ENCODE measurements at regions not wholly inside any gene's neighbourhood (a gene's known extent, or its start where the extent isn't known, plus 50 kb on each side); places are given as distances from the start of the nearest gene placed in this dataset.
A peak's percentile ranks its signal among the peaks of the same experiment; 100 is the strongest.

DNA sequence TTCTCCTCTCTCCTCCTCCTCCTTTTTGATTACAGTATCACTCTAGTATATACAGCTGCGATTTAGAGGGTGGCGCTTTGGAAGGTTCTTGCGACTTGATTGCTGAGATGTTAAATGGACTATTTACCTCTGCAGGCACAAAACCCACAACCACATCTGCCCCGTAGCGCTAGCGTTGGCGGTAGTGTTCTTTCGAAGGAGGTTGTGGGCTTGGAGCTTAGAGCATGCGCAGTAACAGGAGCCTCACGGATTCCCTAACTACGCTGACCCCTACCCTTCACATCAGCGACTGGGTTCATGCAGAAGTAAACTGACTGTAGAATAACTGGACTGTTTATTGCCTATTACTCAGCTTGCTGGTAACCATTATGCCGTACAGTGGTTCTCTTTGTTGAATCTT is 58.0 kb downstream of the CGGBP1 start:
- H3K4me3 Mint-ChIP-seq = no peak overlapping the region
- no peak for DNase-seq (ENCODE audit: low spot score)
- peaks cover 11 to 18% of the 10 kb centered on the region in 2 donors for H3K4me1 Mint-ChIP-seq (ENCODE audit: low read depth in 2 of 2)
- no peaks in the 10 kb centered on the region for H3K36me3 Mint-ChIP-seq
- H3K27me3 Mint-ChIP-seq = peaks cover 0 to 4% of the 10 kb centered on the region in 2 donors
- ATAC-seq = no peak
- no peaks in the 10 kb centered on the region for H3K9me3 Mint-ChIP-seq
- no peak overlapping the region for H3K27ac Mint-ChIP-seq

DNA sequence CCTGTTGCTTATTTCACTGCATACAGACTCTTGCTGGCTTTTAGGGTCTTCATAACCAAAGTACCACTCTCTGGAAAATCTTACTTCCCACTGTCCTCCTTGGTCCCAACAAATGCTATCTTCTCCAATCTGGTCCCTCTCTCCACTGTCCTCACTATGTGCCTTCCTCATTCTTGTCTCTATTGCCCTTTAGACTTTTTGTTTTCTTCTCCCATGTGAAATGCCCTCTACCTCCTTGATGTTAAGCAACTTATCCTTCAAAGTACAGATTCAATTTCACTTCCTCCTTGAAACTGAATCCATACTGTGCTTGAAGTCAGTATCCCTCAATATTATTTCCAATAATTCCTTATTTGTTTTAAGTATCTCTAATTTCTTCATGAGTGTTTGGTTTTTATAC is 60.8 kb downstream of the CGGBP1 start:
- H3K27ac Mint-ChIP-seq = peak overlapping the region; percentile 19 to 62
- H3K36me3 Mint-ChIP-seq = no peaks in the 10 kb centered on the region
- peak overlapping the region; percentile 27 for H3K4me3 Mint-ChIP-seq
- ATAC-seq = no peak
- peaks cover 11 to 13% of the 10 kb centered on the region in 2 donors for H3K4me1 Mint-ChIP-seq (ENCODE audit: low read depth in 2 of 2)
- H3K9me3 Mint-ChIP-seq = no peaks in the 10 kb centered on the region
- H3K27me3 Mint-ChIP-seq = peaks cover 0 to 4% of the 10 kb centered on the region in 2 donors
- no peak for DNase-seq (ENCODE audit: low spot score)

DNA sequence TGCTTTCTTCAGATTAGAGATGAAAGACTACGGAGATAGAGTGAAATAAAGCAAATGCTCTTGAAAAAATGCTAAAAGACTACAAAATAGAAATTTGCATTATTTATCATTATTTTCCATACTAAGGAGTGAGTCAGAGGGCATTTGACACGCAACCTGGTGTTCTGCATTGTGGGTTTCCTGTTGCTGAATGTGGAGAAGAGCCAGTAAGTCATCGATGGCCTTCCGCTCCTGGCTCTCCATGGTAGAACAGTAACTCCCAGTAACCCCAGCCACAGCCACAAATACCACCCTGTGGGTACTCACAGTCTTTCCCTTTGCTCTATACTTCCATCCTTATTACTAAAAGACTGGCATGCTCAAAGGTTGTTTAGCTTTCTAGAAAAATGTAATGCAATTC is 61.5 kb downstream of the CGGBP1 start:
- DNase-seq (ENCODE audit: low spot score) (peak; percentile 67), ATAC-seq (peak; percentile 87 to 96)
- peak overlapping the region; percentile 65 for H3K4me3 Mint-ChIP-seq
- H3K9me3 Mint-ChIP-seq = no peaks in the 10 kb centered on the region
- no peaks in the 10 kb centered on the region for H3K36me3 Mint-ChIP-seq
- peaks cover 11 to 13% of the 10 kb centered on the region in 2 donors for H3K4me1 Mint-ChIP-seq (ENCODE audit: low read depth in 2 of 2)
- peak overlapping the region; percentile 62 to 71 for H3K27ac Mint-ChIP-seq
- H3K27me3 Mint-ChIP-seq = peaks cover 0 to 4% of the 10 kb centered on the region in 2 donors

DNA sequence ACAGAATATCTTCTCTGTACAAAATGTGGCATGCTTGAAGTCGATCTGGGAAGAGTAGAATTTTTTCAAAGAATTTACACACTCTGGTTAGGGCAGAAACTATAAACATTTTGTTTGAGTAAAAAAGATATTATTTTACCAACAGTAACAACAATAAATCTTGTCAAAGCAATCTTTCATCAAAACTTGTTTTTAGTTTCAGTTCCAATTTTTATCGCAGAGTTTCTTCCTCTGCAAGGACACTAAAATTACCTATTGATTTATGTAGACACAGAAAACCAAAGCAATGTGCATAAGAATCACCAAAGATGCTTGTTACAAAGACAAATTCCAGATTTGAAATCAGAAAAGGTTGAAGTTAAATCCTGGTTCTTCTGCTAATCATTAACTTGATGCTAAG is 61.9 kb downstream of the CGGBP1 start:
- peaks cover 11 to 13% of the 10 kb centered on the region in 2 donors for H3K4me1 Mint-ChIP-seq (ENCODE audit: low read depth in 2 of 2)
- DNase-seq (ENCODE audit: low spot score) = no peak
- H3K4me3 Mint-ChIP-seq = peak overlapping the region; percentile 65
- ATAC-seq = no peak
- no peaks in the 10 kb centered on the region for H3K36me3 Mint-ChIP-seq
- no peaks in the 10 kb centered on the region for H3K9me3 Mint-ChIP-seq
- peak overlapping the region; percentile 62 to 71 for H3K27ac Mint-ChIP-seq
- peaks cover 0 to 4% of the 10 kb centered on the region in 2 donors for H3K27me3 Mint-ChIP-seq

DNA sequence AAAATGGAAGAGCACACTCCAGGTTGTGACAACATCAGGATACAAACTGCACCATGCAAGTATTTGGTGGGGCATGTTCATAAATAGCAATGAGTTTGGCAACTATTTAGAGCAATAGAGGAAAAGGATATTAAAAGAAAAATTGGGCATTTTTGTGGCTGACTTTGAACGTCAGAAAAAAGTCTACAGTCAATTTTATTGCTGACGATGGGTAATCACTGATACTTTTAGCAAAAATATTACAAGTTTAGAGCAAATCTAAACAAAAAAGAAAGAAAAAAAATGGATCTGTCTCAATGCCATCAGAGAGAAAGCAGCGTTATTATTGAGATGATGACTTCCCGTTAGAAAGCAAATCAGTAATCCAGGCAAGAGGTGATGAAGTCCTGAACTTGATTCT is 65.2 kb downstream of the CGGBP1 start:
- H3K27ac Mint-ChIP-seq = no peak overlapping the region
- H3K9me3 Mint-ChIP-seq = no peaks in the 10 kb centered on the region
- H3K4me3 Mint-ChIP-seq = no peak overlapping the region
- no peak for ATAC-seq
- H3K4me1 Mint-ChIP-seq (ENCODE audit: low read depth in 2 of 2) = peaks cover 11 to 13% of the 10 kb centered on the region in 2 donors
- H3K36me3 Mint-ChIP-seq = no peaks in the 10 kb centered on the region
- H3K27me3 Mint-ChIP-seq = no peaks in the 10 kb centered on the region
- no peak for DNase-seq (ENCODE audit: low spot score)

DNA sequence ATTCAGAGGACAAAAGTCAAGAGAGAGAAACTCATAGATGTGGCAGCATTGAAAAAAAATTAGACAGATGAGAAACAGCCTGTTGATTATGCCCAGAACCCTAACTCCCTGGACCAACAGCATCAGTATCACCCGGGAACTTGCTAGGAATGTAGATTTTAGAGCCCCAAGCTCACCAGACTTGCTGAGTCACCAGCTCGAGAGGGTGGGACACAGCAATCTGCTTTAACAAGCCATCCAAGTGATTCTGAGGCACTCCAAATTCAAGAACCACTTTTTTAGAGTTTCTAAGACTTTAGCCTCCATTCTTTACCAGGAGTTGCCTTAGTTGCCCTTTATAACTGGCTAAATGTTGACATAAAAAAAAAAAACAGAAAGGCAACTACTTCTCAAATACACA is 70.9 kb downstream of the CGGBP1 start:
- Mint-ChIP-seq H3K4me1 (ENCODE audit: low read depth in 2 of 2) (no peaks in the 10 kb centered on the region), H3K36me3 (no peaks in the 10 kb centered on the region), H3K4me3 (no peak overlapping the region), H3K9me3 (no peaks in the 10 kb centered on the region), H3K27ac (no peak overlapping the region), H3K27me3 (peaks cover 0 to 5% of the 10 kb centered on the region in 2 donors)
- ATAC-seq (no peak), DNase-seq (ENCODE audit: low spot score) (no peak)

DNA sequence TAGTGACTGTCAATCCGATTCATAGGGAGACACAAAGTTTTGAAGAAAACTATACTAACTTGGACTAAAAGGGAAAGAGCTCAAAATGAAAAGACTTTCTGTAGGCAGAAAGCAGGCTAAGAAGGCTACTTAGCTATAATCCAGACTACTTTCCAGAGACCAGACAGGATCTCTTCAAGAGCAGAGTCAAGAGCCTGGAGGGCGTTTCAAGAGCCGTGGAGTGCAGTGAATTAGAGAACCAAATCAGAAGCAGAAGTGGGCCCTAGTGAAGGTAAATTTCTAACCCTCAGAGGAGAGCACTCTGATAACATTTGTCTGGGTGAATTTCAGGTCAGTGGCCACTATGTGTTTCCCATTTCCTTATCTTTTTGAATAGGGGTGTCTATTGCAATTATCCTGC is 76.4 kb downstream of the CGGBP1 start:
- no peak for ATAC-seq
- Mint-ChIP-seq H3K9me3 (no peaks in the 10 kb centered on the region), H3K36me3 (no peaks in the 10 kb centered on the region), H3K4me1 (ENCODE audit: low read depth in 2 of 2) (no peaks in the 10 kb centered on the region), H3K4me3 (no peak overlapping the region), H3K27me3 (peaks cover 5 to 8% of the 10 kb centered on the region in 2 donors), H3K27ac (no peak overlapping the region)
- no peak for DNase-seq (ENCODE audit: low spot score)

DNA sequence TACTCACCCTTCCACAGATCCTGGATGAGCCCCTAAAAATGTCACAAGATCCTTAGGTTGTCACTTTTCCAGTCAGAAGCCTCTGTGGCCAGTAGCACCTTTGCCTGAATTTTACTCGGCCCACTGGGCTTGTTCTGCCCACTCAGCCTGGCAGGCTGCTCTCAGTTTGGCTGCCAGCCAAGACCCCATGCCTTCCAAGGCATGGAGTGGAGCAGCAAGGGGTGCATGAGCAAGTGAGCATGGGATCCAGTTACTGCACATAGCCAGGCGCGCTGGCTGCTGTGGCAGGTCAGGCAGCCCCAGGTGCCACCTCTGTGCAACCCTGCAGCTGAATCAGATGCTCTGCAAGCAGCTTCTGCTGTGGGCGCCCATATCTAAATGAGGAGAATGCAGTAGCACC is 79.3 kb downstream of the CGGBP1 start:
- no peaks in the 10 kb centered on the region for H3K36me3 Mint-ChIP-seq
- H3K4me3 Mint-ChIP-seq = no peak overlapping the region
- no peaks in the 10 kb centered on the region for H3K9me3 Mint-ChIP-seq
- H3K27me3 Mint-ChIP-seq = peaks cover 5 to 6% of the 10 kb centered on the region in 2 donors
- DNase-seq (ENCODE audit: low spot score) (no peak), ATAC-seq (no peak)
- H3K27ac Mint-ChIP-seq = no peak overlapping the region
- H3K4me1 Mint-ChIP-seq (ENCODE audit: low read depth in 2 of 2) = no peaks in the 10 kb centered on the region

DNA sequence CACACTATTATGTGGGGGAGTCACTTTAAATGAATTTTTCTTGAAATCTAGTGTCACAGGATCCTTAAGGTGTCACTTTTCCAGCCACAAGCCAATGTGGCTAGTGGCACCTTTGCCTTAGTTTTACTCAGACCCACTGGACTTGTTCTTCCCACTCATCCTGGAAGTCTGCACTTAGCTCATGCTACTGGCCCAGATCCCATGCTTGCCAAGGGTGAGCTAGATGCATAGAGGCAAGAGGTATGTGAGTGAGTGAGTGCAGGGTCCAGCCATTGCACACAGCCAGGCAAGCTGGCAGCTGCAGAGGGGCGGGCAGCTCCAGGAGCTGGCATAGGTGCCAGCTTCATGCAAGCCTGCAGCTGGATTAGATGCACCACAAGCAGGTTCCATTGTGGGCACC is 81.0 kb downstream of the CGGBP1 start:
- no peak for ATAC-seq
- H3K27ac Mint-ChIP-seq = no peak overlapping the region

DNA sequence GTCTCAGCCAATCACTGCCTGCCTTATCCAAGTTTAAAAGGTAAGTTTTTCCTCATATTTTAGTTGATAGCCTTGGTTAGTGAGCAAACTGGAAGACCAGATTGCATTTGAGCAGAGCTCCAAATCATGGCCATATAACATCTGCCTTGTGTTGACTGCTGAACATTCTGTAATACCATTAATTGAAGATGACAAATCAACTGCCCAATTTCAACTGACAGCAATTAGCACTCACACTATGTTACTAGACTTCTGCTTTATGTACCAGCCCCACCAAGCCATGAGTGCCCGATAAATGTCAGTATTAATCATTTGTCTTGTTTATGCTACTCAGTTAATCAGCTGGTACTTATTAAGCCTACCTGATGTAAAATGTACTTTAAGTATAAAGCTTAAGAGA is 83.1 kb downstream of the CGGBP1 start:
- Mint-ChIP-seq H3K9me3 (no peaks in the 10 kb centered on the region), H3K4me3 (no peak overlapping the region), H3K36me3 (no peaks in the 10 kb centered on the region), H3K27me3 (peaks cover 6 to 17% of the 10 kb centered on the region in 2 donors), H3K27ac (no peak overlapping the region), H3K4me1 (ENCODE audit: low read depth in 2 of 2) (no peaks in the 10 kb centered on the region)
- DNase-seq (ENCODE audit: low spot score) (no peak), ATAC-seq (no peak)

More for the DNA sequence above, 81.0 kb downstream of the CGGBP1 start:
- Mint-ChIP-seq H3K4me3 (no peak overlapping the region), H3K9me3 (no peaks in the 10 kb centered on the region), H3K36me3 (no peaks in the 10 kb centered on the region), H3K4me1 (ENCODE audit: low read depth in 2 of 2) (no peaks in the 10 kb centered on the region), H3K27me3 (peaks cover 6 to 14% of the 10 kb centered on the region in 2 donors)
- DNase-seq (ENCODE audit: low spot score) = no peak

DNA sequence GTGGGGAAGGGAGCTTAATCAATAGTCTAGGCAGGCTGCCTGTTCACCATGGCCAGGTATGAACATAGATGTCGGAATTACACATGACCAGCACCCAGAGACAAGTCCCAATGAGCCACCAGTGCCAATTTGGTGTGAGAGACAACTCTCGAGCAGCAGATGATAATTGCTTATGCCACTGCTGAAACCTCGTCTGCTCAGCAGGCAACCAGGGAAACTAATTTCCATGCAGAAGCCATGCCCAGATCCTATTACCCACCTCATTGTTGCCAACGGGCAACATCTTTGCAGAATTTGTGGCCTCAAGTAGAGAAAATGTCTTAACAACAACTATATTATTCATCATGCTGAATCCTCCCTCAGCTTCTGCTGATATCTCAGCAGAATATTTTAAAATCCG is 84.9 kb downstream of the CGGBP1 start:
- Mint-ChIP-seq H3K36me3 (no peaks in the 10 kb centered on the region), H3K4me3 (no peak overlapping the region), H3K9me3 (no peaks in the 10 kb centered on the region), H3K27me3 (peaks cover 6 to 17% of the 10 kb centered on the region in 2 donors), H3K27ac (no peak overlapping the region), H3K4me1 (ENCODE audit: low read depth in 2 of 2) (no peaks in the 10 kb centered on the region)
- no peak for DNase-seq (ENCODE audit: low spot score)
- ATAC-seq = no peak

DNA sequence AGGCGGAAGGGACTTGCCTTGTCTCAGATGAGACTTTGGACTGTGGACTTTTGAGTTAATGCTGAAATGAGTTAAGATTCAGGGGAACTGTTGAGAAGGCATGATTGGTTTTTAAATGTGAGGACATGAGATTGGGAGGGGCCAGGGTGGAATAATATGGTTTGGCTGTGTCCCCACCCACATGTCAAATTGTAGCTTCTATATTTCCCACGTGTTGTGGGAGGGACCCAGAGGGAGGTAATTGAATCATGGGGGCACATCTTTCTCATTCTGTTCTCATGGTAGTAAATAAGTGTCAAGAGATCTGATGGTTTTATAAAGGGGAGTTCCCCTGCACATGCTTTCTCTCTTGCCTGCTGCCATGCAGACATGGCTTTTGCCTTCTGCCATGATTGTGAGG is 89.2 kb downstream of the CGGBP1 start:
- DNase-seq (ENCODE audit: low spot score) (no peak), ATAC-seq (no peak)
- H3K4me3 Mint-ChIP-seq = no peak overlapping the region
- peaks cover 3 to 17% of the 10 kb centered on the region in 2 donors for H3K27me3 Mint-ChIP-seq
- H3K36me3 Mint-ChIP-seq = no peaks in the 10 kb centered on the region
- H3K4me1 Mint-ChIP-seq (ENCODE audit: low read depth in 2 of 2) = no peaks in the 10 kb centered on the region
- H3K27ac Mint-ChIP-seq = no peak overlapping the region
- no peaks in the 10 kb centered on the region for H3K9me3 Mint-ChIP-seq

DNA sequence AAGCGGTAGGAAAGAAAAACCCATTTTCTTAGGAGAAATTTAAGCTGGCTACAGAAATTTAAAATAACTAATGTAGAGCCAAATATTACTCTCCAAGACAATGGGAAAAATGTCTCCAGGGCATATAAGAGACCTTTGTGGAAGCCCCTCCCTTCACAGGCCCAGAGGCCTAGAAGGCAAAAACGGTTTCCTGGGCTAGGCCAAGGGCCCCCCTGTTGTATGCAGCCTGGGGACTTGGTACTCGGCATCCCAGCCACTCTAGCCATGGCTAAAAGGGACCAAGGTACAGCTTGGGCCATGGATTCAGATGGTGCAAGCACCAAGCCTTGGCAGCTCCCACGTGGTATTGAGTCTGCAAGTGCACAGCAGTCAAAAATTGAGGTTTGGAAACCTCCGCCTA is 90.1 kb downstream of the CGGBP1 start:
- Mint-ChIP-seq H3K4me1 (ENCODE audit: low read depth in 2 of 2) (no peaks in the 10 kb centered on the region), H3K36me3 (no peaks in the 10 kb centered on the region), H3K27me3 (peaks cover 3 to 17% of the 10 kb centered on the region in 2 donors), H3K4me3 (no peak overlapping the region), H3K9me3 (no peaks in the 10 kb centered on the region), H3K27ac (no peak overlapping the region)
- ATAC-seq = no peak
- DNase-seq (ENCODE audit: low spot score) = no peak

DNA sequence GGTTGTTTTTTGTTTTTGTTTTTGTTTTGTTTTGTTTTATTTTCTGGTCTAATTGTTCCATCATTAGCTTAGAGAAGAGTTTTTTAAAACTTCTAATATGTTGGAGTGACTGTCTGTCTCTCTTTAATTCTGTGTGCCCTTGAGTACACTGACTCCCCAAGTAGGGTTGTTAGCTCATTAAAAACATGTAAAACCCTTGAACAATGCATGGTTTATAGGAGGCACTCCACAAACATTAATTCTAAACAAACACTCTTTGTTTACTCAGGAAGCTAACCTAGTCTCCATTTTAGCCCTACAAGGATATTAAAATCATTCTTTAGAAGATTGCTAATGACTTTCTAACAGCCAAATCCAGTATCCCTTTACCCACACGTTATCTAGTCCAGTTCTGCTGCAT is 100.5 kb downstream of the CGGBP1 start:
- no peaks in the 10 kb centered on the region for H3K9me3 Mint-ChIP-seq
- no peak overlapping the region for H3K27ac Mint-ChIP-seq
- peaks cover 3 to 18% of the 10 kb centered on the region in 2 donors for H3K27me3 Mint-ChIP-seq
- no peak overlapping the region for H3K4me3 Mint-ChIP-seq
- H3K36me3 Mint-ChIP-seq = no peaks in the 10 kb centered on the region
- DNase-seq (ENCODE audit: low spot score) = no peak
- ATAC-seq = no peak
- no peaks in the 10 kb centered on the region for H3K4me1 Mint-ChIP-seq (ENCODE audit: low read depth in 2 of 2)

DNA sequence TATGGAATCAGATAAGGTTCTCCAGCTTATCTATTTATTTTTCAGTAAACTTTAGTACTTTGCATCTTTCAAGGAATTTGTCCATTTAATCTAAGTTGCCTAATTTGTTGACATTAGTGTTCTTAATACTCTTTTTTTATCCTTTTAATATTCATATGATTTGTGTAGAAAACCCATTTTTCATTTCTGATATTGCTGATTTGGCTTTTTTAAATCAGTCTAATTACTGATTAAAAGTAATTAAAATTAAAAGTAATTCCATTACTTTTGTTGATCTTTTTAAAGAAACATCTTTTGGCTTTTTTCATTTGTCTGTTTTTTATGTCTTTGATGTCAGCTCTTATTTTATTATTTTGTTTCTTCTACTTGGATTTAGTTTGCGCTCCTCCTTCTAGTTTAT is 101.2 kb downstream of the CGGBP1 start:
- Mint-ChIP-seq H3K4me3 (no peak overlapping the region), H3K27ac (no peak overlapping the region)

More for the DNA sequence above, 101.2 kb downstream of the CGGBP1 start:
- Mint-ChIP-seq H3K36me3 (no peaks in the 10 kb centered on the region), H3K27me3 (peaks cover 3 to 25% of the 10 kb centered on the region in 2 donors), H3K9me3 (no peaks in the 10 kb centered on the region), H3K4me1 (ENCODE audit: low read depth in 2 of 2) (no peaks in the 10 kb centered on the region)
- ATAC-seq (no peak), DNase-seq (ENCODE audit: low spot score) (no peak)
